ENCODE measurements at regions not wholly inside any gene's neighbourhood (a gene's known extent, or its start where the extent isn't known, plus 50 kb on each side); places are given as distances from the start of the nearest gene placed in this dataset.

- TF ChIP-seq EZH2phosphoT487 (IDR thresholded peaks at IDR 0.05; ENCODE audit: borderline replicate concordance, low read depth, low read length) = no peak
- TF ChIP-seq, protein P1, sequence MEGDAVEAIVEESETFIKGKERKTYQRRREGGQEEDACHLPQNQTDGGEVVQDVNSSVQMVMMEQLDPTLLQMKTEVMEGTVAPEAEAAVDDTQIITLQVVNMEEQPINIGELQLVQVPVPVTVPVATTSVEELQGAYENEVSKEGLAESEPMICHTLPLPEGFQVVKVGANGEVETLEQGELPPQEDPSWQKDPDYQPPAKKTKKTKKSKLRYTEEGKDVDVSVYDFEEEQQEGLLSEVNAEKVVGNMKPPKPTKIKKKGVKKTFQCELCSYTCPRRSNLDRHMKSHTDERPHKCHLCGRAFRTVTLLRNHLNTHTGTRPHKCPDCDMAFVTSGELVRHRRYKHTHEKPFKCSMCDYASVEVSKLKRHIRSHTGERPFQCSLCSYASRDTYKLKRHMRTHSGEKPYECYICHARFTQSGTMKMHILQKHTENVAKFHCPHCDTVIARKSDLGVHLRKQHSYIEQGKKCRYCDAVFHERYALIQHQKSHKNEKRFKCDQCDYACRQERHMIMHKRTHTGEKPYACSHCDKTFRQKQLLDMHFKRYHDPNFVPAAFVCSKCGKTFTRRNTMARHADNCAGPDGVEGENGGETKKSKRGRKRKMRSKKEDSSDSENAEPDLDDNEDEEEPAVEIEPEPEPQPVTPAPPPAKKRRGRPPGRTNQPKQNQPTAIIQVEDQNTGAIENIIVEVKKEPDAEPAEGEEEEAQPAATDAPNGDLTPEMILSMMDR (conservative IDR thresholded peaks at IDR 0.05; ENCODE audit: low read length) = no peak
Measured at GRCh38 chr12:25889185-25889584, 69.3 kb upstream of the RASSF8 start.
